Testis (tissue), 2 donors: ENCODE measurements at regions not wholly inside any gene's neighbourhood (a gene's known extent, or its start where the extent isn't known, plus 50 kb on each side); places are given as distances from the start of the nearest gene placed in this dataset.

Experiments used
- DNase-seq: peaks from one replicate; pipeline ENCODE4 v3.0.0-alpha.2; 2019
- H3K27ac ChIP-seq, 2 donors: fragments of 200-600 bp; sonication (generic); one replicate each; pipeline ENCODE4 v1.5.1; 2019
- H3K27me3 ChIP-seq: fragments of 200-600 bp; sonication (generic); one replicate; pipeline ENCODE4 v1.5.1; 2019
- H3K36me3 ChIP-seq: fragments of 200-600 bp; sonication (generic); one replicate; pipeline ENCODE4 v1.5.1; 2017; ENCODE audit warnings: low read depth; ENCODE audit errors: missing control alignments
- H3K4me1 ChIP-seq: fragments of 200-600 bp; sonication (generic); one replicate; pipeline ENCODE4 v1.5.1; 2019
- H3K4me3 ChIP-seq, 2 donors: fragments of 200-600 bp; sonication (generic); one replicate each; pipeline ENCODE4 v1.5.1; 2017 to 2019
- H3K9me3 ChIP-seq: fragments of 200-600 bp; sonication (generic); one replicate; pipeline ENCODE4 v1.5.1; 2017
- CTCF ChIP-seq, 3 experiments: fragments of 450-650 bp in 2 of 3; fragments of 200-600 bp in 1 of 3; sonication (generic) in 1 of 3; IDR thresholded peaks; one replicate each; pipeline ENCODE4 v1.5.1; 2016 to 2019; ENCODE audit warnings: antibody characterized with exemption in 3 of 3, mild to moderate bottlenecking in 2 of 3, moderate library complexity in 1 of 3
- POLR2A ChIP-seq: fragments of 450-650 bp; IDR thresholded peaks from one replicate; pipeline ENCODE4 v1.6.1; 2017; ENCODE audit warnings: antibody characterized with exemption, mild to moderate bottlenecking, moderate library complexity
- WGBS, 2 donors: methylation state at CpG; one replicate each; pipeline ENCODE4 v1.1.5; 2018; 5-methylcytosine and 5-hydroxymethylcytosine counted together
- intact Hi-C: fragments of 100-400 bp; cut with DNase I; formaldehyde crosslinking; loops from one replicate; pipeline ENCODE4 v1.15.1; 2023; ENCODE audit warnings: low total_unique reads

- H3K27ac ChIP-seq, result no peak overlapping the region
- peak; percentile 43 for DNase-seq
- H3K4me1 ChIP-seq, result peaks cover 4% of the 10 kb centered on the region
- 61 to 63% methylated on average over 6 of the region's 6 CpGs for WGBS, 2 donors
- no peaks in the 10 kb centered on the region for H3K9me3 ChIP-seq
- intact Hi-C loops, result no loop called here
- H3K27me3 ChIP-seq, result no peaks in the 10 kb centered on the region
- no peaks in the 10 kb centered on the region for H3K36me3 ChIP-seq
- no peak for TF ChIP-seq CTCF (IDR thresholded peaks at IDR 0.05)
- no peak overlapping the region for H3K4me3 ChIP-seq
Observed at GRCh38 chr2:160956243-160956802, 203.9 kb upstream of the TANK start.

GRCh38 chr2:160963957-160964356 lies 196.3 kb upstream of the TANK start:
- WGBS, 2 donors, result 77 to 85% methylated on average over 3 of the region's 3 CpGs
- Histone ChIP-seq H3K36me3 (no peaks in the 10 kb centered on the region), H3K4me3 (no peak overlapping the region), H3K9me3 (no peaks in the 10 kb centered on the region), H3K27me3 (no peaks in the 10 kb centered on the region), H3K27ac (no peak overlapping the region), H3K4me1 (peaks cover 8% of the 10 kb centered on the region)
- no peak for TF ChIP-seq POLR2A
- TF ChIP-seq CTCF (IDR thresholded peaks at IDR 0.05), result no peak
- intact Hi-C loops, result no loop called here
- no peak for DNase-seq

GRCh38 chr2:160967523-160967922 lies 192.7 kb upstream of the TANK start:
- H3K27ac ChIP-seq, result no peak overlapping the region
- 45 to 48% methylated on average over 6 of the region's 6 CpGs for WGBS, 2 donors
- no peaks in the 10 kb centered on the region for H3K27me3 ChIP-seq
- no peaks in the 10 kb centered on the region for H3K36me3 ChIP-seq
- H3K9me3 ChIP-seq, result no peaks in the 10 kb centered on the region
- DNase-seq, result no peak
- H3K4me1 ChIP-seq, result peaks cover 8% of the 10 kb centered on the region
- H3K4me3 ChIP-seq, result no peak overlapping the region
- intact Hi-C loops, result no loop called here
- TF ChIP-seq CTCF (IDR thresholded peaks at IDR 0.05) (no peak), POLR2A (no peak)

GRCh38 chr2:160968183-160968582 lies 192.0 kb upstream of the TANK start:
- no peak for TF ChIP-seq CTCF (IDR thresholded peaks at IDR 0.05)
- TF ChIP-seq POLR2A, result no peak
- H3K4me1 ChIP-seq, result peaks cover 8% of the 10 kb centered on the region
- intact Hi-C loops, result no loop called here

More at GRCh38 chr2:160968183-160968582, 192.0 kb upstream of the TANK start:
- DNase-seq, result no peak
- 46 to 47% methylated on average over 2 of the region's 2 CpGs for WGBS, 2 donors
- no peaks in the 10 kb centered on the region for H3K36me3 ChIP-seq
- no peak overlapping the region for H3K4me3 ChIP-seq
- no peak overlapping the region for H3K27ac ChIP-seq
- H3K9me3 ChIP-seq, result no peaks in the 10 kb centered on the region
- no peaks in the 10 kb centered on the region for H3K27me3 ChIP-seq
